GM23338 (cell line): ENCODE measurements at regions not wholly inside any gene's neighbourhood (a gene's known extent, or its start where the extent isn't known, plus 50 kb on each side); places are given as distances from the start of the nearest gene placed in this dataset.

Experiments
- ATAC-seq: fragments of 200-7000 bp; cut with Tn5 transposase; 3 replicates; pipeline ENCODE4 v1.9.1; 2020
- DNase-seq: peaks from one replicate; pipeline ENCODE4 v3.0.0-alpha.2; 2015; ENCODE audit warnings: low spot score
- H2AFZ ChIP-seq: fragments of 200-600 bp; sonication (generic); 2 replicates; pipeline ENCODE4 v1.8.0; 2016; ENCODE audit warnings: antibody characterized with exemption, mild to moderate bottlenecking, moderate library complexity
- H3F3A ChIP-seq: fragments of 200-600 bp; sonication (generic); replicated peaks from 2 replicates; pipeline ENCODE4 v1.8.0; 2017; ENCODE audit warnings: antibody characterized with exemption, mixed run types, low read depth
- H3K27ac ChIP-seq: fragments of 200-600 bp; sonication (generic); 2 replicates; pipeline ENCODE4 v1.6.1; 2016; ENCODE audit warnings: low read depth
- H3K27me3 ChIP-seq: fragments of 200-600 bp; sonication (generic); 2 replicates; pipeline ENCODE4 v1.8.0; 2016; ENCODE audit warnings: mild to moderate bottlenecking, mixed run types, moderate library complexity; ENCODE audit not compliant: insufficient read depth
- H3K36me3 ChIP-seq: fragments of 200-600 bp; sonication (generic); 2 replicates; pipeline ENCODE4 v1.8.0; 2016; ENCODE audit warnings: mild to moderate bottlenecking; ENCODE audit not compliant: insufficient read depth
- H3K4me1 ChIP-seq: fragments of 200-600 bp; sonication (generic); 2 replicates; pipeline ENCODE4 v1.8.0; 2016; ENCODE audit warnings: mild to moderate bottlenecking, moderate library complexity; ENCODE audit not compliant: insufficient read depth
- H3K4me2 ChIP-seq: fragments of 200-600 bp; sonication (generic); 2 replicates; pipeline ENCODE4 v1.7.1; 2017; ENCODE audit warnings: mixed run types
- H3K4me3 ChIP-seq: fragments of 200-600 bp; sonication (generic); 2 replicates; pipeline ENCODE4 v1.6.1; 2016; ENCODE audit warnings: mixed run types
- H3K79me2 ChIP-seq: fragments of 200-600 bp; sonication (generic); replicated peaks from 2 replicates; pipeline ENCODE4 v1.8.0; 2017; ENCODE audit warnings: mild to moderate bottlenecking; ENCODE audit not compliant: insufficient read depth
- H3K9me2 ChIP-seq: fragments of 200-600 bp; sonication (generic); 2 replicates; pipeline ENCODE4 v1.8.0; 2017; ENCODE audit not compliant: insufficient read depth
- H4K20me1 ChIP-seq: fragments of 200-600 bp; sonication (generic); replicated peaks from 2 replicates; pipeline ENCODE4 v1.8.0; 2017; ENCODE audit warnings: mild to moderate bottlenecking; ENCODE audit not compliant: insufficient read depth
- H3K27ac Mint-ChIP-seq: 2 replicates; pipeline ENCODE4 v1.8.0; 2020; ENCODE audit warnings: inconsistent platforms, mild to moderate bottlenecking, moderate library complexity, mixed read lengths
- H3K27me3 Mint-ChIP-seq: 3 replicates; pipeline ENCODE4 v1.8.0; 2022; ENCODE audit warnings: low read depth, mild to moderate bottlenecking, moderate library complexity, mixed read lengths, inconsistent platforms; ENCODE audit not compliant: insufficient read depth, poor library complexity
- H3K36me3 Mint-ChIP-seq: 3 replicates; pipeline ENCODE4 v1.8.0; 2021; ENCODE audit warnings: low read depth, mild to moderate bottlenecking, inconsistent platforms, moderate library complexity, mixed read lengths
- H3K4me1 Mint-ChIP-seq: 3 replicates; pipeline ENCODE4 v1.8.0; 2020; ENCODE audit warnings: mild to moderate bottlenecking, inconsistent platforms, mixed read lengths
- H3K4me3 Mint-ChIP-seq: 3 replicates; pipeline ENCODE4 v1.8.0; 2021; ENCODE audit warnings: moderate library complexity, mild to moderate bottlenecking, inconsistent platforms, mixed read lengths
- H3K9me3 Mint-ChIP-seq: 3 replicates; pipeline ENCODE4 v1.8.0; 2020; ENCODE audit warnings: moderate library complexity, mild to moderate bottlenecking, inconsistent platforms, mixed read lengths
- CREB1 ChIP-seq: fragments of 250-450 bp; sonication (Bioruptor Pico); IDR thresholded peaks from 2 replicates; pipeline ENCODE4 v1.5.0; 2020; ENCODE audit warnings: low read depth, mild to moderate bottlenecking, moderate library complexity
- EZH2 ChIP-seq: fragments of 200-600 bp; sonication (generic); IDR thresholded peaks from one replicate; pipeline ENCODE4 v1.8.0; 2017; ENCODE audit warnings: antibody characterized with exemption, mild to moderate bottlenecking, low read depth; ENCODE audit not compliant: unreplicated experiment
- EZH2phosphoT487 ChIP-seq: fragments of 200-600 bp; sonication (generic); IDR thresholded peaks from one replicate; pipeline ENCODE4 v1.8.1; 2018; ENCODE audit warnings: antibody characterized with exemption; ENCODE audit not compliant: unreplicated experiment
- JUNB ChIP-seq: IDR thresholded peaks from one replicate; pipeline ENCODE4 v1.6.1; 2016; ENCODE audit warnings: antibody characterized with exemption; ENCODE audit not compliant: unreplicated experiment
- NANOG ChIP-seq: IDR thresholded peaks from 2 replicates; pipeline ENCODE4 v1.6.1; 2016; ENCODE audit warnings: antibody characterized with exemption, borderline replicate concordance
- POLR2AphosphoS5 ChIP-seq: IDR thresholded peaks from 2 replicates; pipeline ENCODE4 v1.6.1; 2016; ENCODE audit warnings: antibody characterized with exemption, low read depth
- REST ChIP-seq: IDR thresholded peaks from one replicate; pipeline ENCODE4 v1.6.1; 2018; ENCODE audit warnings: antibody characterized with exemption; ENCODE audit not compliant: unreplicated experiment
- STAT1 ChIP-seq: IDR thresholded peaks from one replicate; pipeline ENCODE4 v1.6.1; 2016; ENCODE audit warnings: antibody characterized with exemption; ENCODE audit not compliant: unreplicated experiment
- ZNF114 ChIP-seq: fragments of 250-450 bp; sonication (Bioruptor Pico); IDR thresholded peaks from 2 replicates; pipeline ENCODE4 v1.5.0; 2020; ENCODE audit warnings: mild to moderate bottlenecking, moderate library complexity
- ZNF331 ChIP-seq: fragments of 250-450 bp; sonication (Bioruptor Pico); IDR thresholded peaks from 2 replicates; pipeline ENCODE4 v1.5.0; 2020; ENCODE audit warnings: low read depth, mild to moderate bottlenecking, moderate library complexity
- TF ChIP-seq, protein P1 (sequence below): fragments of 250-450 bp; sonication (Bioruptor Pico); IDR thresholded peaks from 2 replicates; pipeline ENCODE4 v1.5.0; 2020; ENCODE audit warnings: mild to moderate bottlenecking, moderate library complexity
- TF ChIP-seq, protein P2 (sequence below): IDR thresholded peaks from 2 replicates; pipeline ENCODE4 v1.6.1; 2016; ENCODE audit warnings: antibody characterized with exemption
- TF ChIP-seq, protein P3 (sequence below), 2 experiments: fragments of 200-600 bp in 1 of 2; sonication (generic) in 1 of 2; conservative IDR thresholded peaks; 2 replicates each; pipeline versions ENCODE4 v1.5.1 to v1.6.1; 2016 to 2017; ENCODE audit warnings: antibody characterized with exemption in 2 of 2, low read depth in 2 of 2, mild to moderate bottlenecking in 2 of 2, moderate library complexity in 1 of 2

DNA sequence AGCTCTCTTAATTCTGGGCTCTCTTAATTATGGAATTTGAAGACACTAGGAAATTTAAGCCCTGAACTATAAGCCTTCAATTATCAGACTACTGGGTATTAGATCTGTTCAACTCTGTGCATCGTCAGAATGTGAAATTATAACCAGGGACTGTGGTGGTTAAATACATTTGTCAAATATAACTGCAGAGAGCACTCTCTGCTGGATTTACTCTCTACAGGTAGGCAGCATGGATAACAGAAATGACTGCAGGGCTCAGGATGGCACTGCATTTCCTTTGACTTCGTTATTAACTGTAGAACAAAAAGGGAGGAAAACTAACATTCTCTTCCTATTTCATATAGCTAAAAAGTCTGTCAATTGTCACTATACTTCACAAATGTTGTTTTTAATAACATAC, 310.1 kb upstream of the RASGEF1B start:
- Histone ChIP-seq H3K4me1 (no peaks in the 10 kb centered on the region), H2AFZ (no peak overlapping the region), H3K4me2 (no peak overlapping the region), H3K4me3 (no peak overlapping the region), H3K36me3 (no peaks in the 10 kb centered on the region), H3F3A (no peaks in the 10 kb centered on the region), H3K9me2 (no peaks in the 10 kb centered on the region), H3K79me2 (no peaks in the 10 kb centered on the region), H3K27me3 (no peaks in the 10 kb centered on the region), H4K20me1 (no peaks in the 10 kb centered on the region), H3K27ac (no peak overlapping the region)
- Mint-ChIP-seq H3K4me1 (no peaks in the 10 kb centered on the region), H3K27ac (no peak overlapping the region), H3K9me3 (no peaks in the 10 kb centered on the region; the same call in 2 of the 3 replicates), H3K36me3 (no peaks in the 10 kb centered on the region), H3K27me3 (no peaks in the 10 kb centered on the region), H3K4me3 (no peak overlapping the region)
- TF ChIP-seq ZNF331 (no peak), JUNB (no peak), POLR2AphosphoS5 (no peak), STAT1 (no peak), ZNF114 (CRISPR knock-in tag) (no peak), EZH2 (no peak), EZH2phosphoT487 (no peak), NANOG (no peak), CREB1 (no peak), REST (no peak)
- TF ChIP-seq, protein P1, sequence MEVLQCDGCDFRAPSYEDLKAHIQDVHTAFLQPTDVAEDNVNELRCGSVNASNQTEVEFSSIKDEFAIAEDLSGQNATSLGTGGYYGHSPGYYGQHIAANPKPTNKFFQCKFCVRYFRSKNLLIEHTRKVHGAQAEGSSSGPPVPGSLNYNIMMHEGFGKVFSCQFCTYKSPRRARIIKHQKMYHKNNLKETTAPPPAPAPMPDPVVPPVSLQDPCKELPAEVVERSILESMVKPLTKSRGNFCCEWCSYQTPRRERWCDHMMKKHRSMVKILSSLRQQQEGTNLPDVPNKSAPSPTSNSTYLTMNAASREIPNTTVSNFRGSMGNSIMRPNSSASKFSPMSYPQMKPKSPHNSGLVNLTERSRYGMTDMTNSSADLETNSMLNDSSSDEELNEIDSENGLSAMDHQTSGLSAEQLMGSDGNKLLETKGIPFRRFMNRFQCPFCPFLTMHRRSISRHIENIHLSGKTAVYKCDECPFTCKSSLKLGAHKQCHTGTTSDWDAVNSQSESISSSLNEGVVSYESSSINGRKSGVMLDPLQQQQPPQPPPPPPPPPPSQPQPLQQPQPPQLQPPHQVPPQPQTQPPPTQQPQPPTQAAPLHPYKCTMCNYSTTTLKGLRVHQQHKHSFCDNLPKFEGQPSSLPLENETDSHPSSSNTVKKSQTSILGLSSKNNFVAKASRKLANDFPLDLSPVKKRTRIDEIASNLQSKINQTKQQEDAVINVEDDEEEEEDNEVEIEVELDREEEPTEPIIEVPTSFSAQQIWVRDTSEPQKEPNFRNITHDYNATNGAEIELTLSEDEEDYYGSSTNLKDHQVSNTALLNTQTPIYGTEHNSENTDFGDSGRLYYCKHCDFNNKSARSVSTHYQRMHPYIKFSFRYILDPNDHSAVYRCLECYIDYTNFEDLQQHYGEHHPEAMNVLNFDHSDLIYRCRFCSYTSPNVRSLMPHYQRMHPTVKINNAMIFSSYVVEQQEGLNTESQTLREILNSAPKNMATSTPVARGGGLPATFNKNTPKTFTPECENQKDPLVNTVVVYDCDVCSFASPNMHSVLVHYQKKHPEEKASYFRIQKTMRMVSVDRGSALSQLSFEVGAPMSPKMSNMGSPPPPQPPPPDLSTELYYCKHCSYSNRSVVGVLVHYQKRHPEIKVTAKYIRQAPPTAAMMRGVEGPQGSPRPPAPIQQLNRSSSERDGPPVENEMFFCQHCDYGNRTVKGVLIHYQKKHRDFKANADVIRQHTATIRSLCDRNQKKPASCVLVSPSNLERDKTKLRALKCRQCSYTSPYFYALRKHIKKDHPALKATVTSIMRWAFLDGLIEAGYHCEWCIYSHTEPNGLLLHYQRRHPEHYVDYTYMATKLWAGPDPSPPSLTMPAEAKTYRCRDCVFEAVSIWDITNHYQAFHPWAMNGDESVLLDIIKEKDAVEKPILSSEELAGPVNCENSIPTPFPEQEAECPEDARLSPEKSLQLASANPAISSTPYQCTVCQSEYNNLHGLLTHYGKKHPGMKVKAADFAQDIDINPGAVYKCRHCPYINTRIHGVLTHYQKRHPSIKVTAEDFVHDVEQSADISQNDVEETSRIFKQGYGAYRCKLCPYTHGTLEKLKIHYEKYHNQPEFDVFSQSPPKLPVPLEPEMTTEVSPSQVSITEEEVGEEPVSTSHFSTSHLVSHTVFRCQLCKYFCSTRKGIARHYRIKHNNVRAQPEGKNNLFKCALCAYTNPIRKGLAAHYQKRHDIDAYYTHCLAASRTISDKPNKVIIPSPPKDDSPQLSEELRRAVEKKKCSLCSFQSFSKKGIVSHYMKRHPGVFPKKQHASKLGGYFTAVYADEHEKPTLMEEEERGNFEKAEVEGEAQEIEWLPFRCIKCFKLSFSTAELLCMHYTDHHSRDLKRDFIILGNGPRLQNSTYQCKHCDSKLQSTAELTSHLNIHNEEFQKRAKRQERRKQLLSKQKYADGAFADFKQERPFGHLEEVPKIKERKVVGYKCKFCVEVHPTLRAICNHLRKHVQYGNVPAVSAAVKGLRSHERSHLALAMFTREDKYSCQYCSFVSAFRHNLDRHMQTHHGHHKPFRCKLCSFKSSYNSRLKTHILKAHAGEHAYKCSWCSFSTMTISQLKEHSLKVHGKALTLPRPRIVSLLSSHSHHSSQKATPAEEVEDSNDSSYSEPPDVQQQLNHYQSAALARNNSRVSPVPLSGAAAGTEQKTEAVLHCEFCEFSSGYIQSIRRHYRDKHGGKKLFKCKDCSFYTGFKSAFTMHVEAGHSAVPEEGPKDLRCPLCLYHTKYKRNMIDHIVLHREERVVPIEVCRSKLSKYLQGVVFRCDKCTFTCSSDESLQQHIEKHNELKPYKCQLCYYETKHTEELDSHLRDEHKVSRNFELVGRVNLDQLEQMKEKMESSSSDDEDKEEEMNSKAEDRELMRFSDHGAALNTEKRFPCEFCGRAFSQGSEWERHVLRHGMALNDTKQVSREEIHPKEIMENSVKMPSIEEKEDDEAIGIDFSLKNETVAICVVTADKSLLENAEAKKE (CRISPR knock-in tag), result no peak
- TF ChIP-seq, protein P2, sequence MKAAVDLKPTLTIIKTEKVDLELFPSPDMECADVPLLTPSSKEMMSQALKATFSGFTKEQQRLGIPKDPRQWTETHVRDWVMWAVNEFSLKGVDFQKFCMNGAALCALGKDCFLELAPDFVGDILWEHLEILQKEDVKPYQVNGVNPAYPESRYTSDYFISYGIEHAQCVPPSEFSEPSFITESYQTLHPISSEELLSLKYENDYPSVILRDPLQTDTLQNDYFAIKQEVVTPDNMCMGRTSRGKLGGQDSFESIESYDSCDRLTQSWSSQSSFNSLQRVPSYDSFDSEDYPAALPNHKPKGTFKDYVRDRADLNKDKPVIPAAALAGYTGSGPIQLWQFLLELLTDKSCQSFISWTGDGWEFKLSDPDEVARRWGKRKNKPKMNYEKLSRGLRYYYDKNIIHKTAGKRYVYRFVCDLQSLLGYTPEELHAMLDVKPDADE, result no peak
- TF ChIP-seq, protein P3, sequence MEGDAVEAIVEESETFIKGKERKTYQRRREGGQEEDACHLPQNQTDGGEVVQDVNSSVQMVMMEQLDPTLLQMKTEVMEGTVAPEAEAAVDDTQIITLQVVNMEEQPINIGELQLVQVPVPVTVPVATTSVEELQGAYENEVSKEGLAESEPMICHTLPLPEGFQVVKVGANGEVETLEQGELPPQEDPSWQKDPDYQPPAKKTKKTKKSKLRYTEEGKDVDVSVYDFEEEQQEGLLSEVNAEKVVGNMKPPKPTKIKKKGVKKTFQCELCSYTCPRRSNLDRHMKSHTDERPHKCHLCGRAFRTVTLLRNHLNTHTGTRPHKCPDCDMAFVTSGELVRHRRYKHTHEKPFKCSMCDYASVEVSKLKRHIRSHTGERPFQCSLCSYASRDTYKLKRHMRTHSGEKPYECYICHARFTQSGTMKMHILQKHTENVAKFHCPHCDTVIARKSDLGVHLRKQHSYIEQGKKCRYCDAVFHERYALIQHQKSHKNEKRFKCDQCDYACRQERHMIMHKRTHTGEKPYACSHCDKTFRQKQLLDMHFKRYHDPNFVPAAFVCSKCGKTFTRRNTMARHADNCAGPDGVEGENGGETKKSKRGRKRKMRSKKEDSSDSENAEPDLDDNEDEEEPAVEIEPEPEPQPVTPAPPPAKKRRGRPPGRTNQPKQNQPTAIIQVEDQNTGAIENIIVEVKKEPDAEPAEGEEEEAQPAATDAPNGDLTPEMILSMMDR (conservative IDR thresholded peaks at IDR 0.05; ENCODE audit: low read depth in 2 of 2), result no peak
- ATAC-seq (no peak), DNase-seq (no peak)
